Fibroblast of pulmonary artery (primary cell): ENCODE measurements at regions not wholly inside any gene's neighbourhood (a gene's known extent, or its start where the extent isn't known, plus 50 kb on each side); places are given as distances from the start of the nearest gene placed in this dataset.

Source experiments
- DNase-seq: peaks from one replicate; pipeline ENCODE4 v3.0.0-alpha.2; 2010; ENCODE audit warnings: low read depth
- H3K4me3 ChIP-seq: replicated peaks from 2 replicates; pipeline ENCODE4 v1.5.1; 2011; ENCODE audit warnings: low read depth, mild to moderate bottlenecking, control low read depth, low read length, moderate library complexity
- CTCF ChIP-seq: IDR thresholded peaks from 2 replicates; pipeline ENCODE4 v1.5.1; 2011; ENCODE audit warnings: mild to moderate bottlenecking, control low read depth, low read length, inconsistent platforms; ENCODE audit errors: missing control alignments

- H3K4me3 ChIP-seq, result no peak overlapping the region
- DNase-seq, result no peak
- no peak for TF ChIP-seq CTCF
Measured at GRCh38 chr12:4089956-4090355, 183.6 kb upstream of the CCND2 start.

- DNase-seq, result no peak
- no peak overlapping the region for H3K4me3 ChIP-seq
- TF ChIP-seq CTCF, result no peak
Measured at GRCh38 chr12:4089121-4089606, 184.4 kb upstream of the CCND2 start.

GRCh38 chr12:4088451-4088850, 185.1 kb upstream of the CCND2 start:
- TF ChIP-seq CTCF, result no peak

GRCh38 chr12:4086481-4086880, 187.1 kb upstream of the CCND2 start:
- no peak overlapping the region for H3K4me3 ChIP-seq
- TF ChIP-seq CTCF, result no peak
- no peak for DNase-seq

More at GRCh38 chr12:4088451-4088850, 185.1 kb upstream of the CCND2 start:
- H3K4me3 ChIP-seq, result no peak overlapping the region
- DNase-seq, result no peak

GRCh38 chr12:4084573-4084972, 189.0 kb upstream of the CCND2 start:
- H3K4me3 ChIP-seq, result no peak overlapping the region
- TF ChIP-seq CTCF, result no peak
- no peak for DNase-seq

- no peak for TF ChIP-seq CTCF
- DNase-seq, result no peak
- H3K4me3 ChIP-seq, result no peak overlapping the region
Measured at GRCh38 chr12:4082809-4083403, 190.7 kb upstream of the CCND2 start.

- TF ChIP-seq CTCF, result no peak
- DNase-seq, result no peak
Measured at GRCh38 chr12:4080213-4080612, 193.3 kb upstream of the CCND2 start.

More at GRCh38 chr12:4080213-4080612, 193.3 kb upstream of the CCND2 start:
- H3K4me3 ChIP-seq, result no peak overlapping the region
